ENCODE measurements at regions not wholly inside any gene's neighbourhood (a gene's known extent, or its start where the extent isn't known, plus 50 kb on each side); places are given as distances from the start of the nearest gene placed in this dataset.

DNA sequence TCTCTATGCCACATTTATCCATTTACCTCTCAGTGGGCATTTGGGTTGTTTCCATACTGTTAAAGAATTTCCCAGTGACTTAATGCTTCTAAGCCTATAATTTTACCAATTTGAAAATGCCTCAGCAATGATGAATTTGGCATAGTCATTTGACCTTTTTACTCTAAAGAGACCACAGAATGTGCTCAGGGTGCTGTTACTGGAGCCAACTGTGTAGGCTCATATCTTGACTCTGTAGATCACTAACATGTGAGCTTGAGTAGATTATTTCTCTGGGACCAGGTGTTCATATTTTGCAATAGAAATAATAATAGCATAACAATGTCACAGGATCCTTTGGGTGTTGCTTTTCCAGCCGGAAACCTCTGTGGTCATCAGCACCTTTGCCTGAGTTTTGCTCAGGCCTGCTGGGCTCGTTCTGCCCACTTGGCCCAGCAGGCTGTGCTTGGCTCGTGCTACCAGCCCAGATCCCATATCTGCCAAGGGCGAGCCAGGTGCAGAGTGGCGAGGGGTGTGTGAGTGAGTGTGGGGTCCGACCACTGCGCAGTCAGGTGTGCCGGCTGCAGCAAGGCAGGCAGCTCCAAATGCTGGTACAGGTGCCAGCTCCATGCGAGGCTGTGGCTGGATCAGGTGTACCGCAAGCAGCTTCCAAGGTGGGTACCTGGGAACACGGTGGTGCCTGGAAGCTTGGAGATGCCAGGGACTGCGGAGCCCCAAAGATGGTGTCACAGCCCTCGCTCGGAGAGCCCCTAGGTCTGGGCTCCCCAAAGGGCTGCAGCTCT lies 70.6 kb upstream of the ANK2 start:
- H3K4me1 ChIP-seq (ENCODE audit: control insufficient read depth in 1 of 2, low read depth in 2 of 2), result no peaks in the 10 kb centered on the region
- no peaks in the 10 kb centered on the region for H3K27me3 ChIP-seq (replicated peaks; ENCODE audit: insufficient read depth)
- ATAC-seq (ENCODE audit: insufficient number of reproducible peaks, low FRiP score, low read depth), result no peak
- DNase-seq (ENCODE audit: low spot score), result no peak
- no peak overlapping the region for H3K4me3 ChIP-seq
- no peak overlapping the region for H3K27ac ChIP-seq
- H3K36me3 ChIP-seq, result no peaks in the 10 kb centered on the region
- TF ChIP-seq, protein P1, sequence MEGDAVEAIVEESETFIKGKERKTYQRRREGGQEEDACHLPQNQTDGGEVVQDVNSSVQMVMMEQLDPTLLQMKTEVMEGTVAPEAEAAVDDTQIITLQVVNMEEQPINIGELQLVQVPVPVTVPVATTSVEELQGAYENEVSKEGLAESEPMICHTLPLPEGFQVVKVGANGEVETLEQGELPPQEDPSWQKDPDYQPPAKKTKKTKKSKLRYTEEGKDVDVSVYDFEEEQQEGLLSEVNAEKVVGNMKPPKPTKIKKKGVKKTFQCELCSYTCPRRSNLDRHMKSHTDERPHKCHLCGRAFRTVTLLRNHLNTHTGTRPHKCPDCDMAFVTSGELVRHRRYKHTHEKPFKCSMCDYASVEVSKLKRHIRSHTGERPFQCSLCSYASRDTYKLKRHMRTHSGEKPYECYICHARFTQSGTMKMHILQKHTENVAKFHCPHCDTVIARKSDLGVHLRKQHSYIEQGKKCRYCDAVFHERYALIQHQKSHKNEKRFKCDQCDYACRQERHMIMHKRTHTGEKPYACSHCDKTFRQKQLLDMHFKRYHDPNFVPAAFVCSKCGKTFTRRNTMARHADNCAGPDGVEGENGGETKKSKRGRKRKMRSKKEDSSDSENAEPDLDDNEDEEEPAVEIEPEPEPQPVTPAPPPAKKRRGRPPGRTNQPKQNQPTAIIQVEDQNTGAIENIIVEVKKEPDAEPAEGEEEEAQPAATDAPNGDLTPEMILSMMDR (IDR thresholded peaks at IDR 0.05), result no peak
- no peaks in the 10 kb centered on the region for H3K9me3 ChIP-seq

DNA sequence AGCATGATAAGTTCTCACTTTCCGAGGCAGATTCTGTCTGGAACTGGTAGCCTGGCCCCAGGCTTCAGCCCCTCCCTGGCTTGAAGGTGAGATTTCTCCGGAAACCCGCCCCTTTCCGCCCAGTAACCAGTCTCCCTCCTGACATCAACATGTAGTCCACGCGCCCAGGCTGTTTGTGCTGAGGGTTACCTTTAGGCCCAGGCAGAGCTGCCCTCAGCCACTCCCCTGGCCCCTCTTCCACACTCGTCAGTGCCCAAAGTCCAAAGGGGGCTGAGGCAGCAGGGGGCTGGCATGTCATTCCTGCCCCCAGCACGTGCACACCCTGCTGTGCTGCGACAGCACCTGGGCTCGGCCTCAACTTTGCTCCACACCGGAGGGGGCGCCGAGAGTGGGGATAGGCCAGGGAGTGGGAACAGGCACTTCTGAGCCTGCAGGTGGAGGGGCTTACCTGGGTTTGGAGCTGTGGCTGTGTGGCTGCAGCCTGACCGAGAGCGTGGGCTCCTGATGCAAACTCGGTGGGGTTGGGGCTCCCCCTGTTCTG lies 69.5 kb upstream of the ANK2 start:
- Histone ChIP-seq H3K27ac (no peak overlapping the region), H3K4me3 (no peak overlapping the region), H3K27me3 (replicated peaks; ENCODE audit: insufficient read depth) (no peaks in the 10 kb centered on the region), H3K9me3 (no peaks in the 10 kb centered on the region), H3K4me1 (ENCODE audit: control insufficient read depth in 1 of 2, low read depth in 2 of 2) (no peaks in the 10 kb centered on the region), H3K36me3 (no peaks in the 10 kb centered on the region)
- DNase-seq (ENCODE audit: low spot score) (no peak), ATAC-seq (ENCODE audit: insufficient number of reproducible peaks, low FRiP score, low read depth) (no peak)
- TF ChIP-seq, protein P1 (IDR thresholded peaks at IDR 0.05), result no peak

DNA sequence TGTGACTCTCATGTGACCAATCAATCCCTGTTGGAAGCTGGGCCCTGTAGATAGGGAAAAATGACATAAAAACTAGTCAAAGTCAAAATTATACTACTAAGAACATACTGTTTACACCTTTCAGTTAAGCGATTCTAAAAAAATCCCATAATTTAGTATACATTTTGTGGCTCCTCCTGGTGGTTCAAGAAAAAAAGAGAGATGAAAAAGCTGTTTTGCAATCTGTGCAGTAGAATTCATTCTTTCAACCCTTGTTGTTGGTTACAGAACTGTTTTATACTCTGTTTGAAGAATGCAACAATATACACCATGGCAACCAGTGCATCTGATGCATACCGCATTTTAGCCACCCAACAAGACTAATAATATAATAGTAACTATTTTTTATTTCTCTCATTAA lies 66.8 kb upstream of the ANK2 start:
- Histone ChIP-seq H3K4me1 (ENCODE audit: control insufficient read depth in 1 of 2, low read depth in 2 of 2) (no peaks in the 10 kb centered on the region), H3K27ac (no peak overlapping the region), H3K36me3 (no peaks in the 10 kb centered on the region), H3K9me3 (no peaks in the 10 kb centered on the region), H3K27me3 (replicated peaks; ENCODE audit: insufficient read depth) (no peaks in the 10 kb centered on the region), H3K4me3 (no peak overlapping the region)
- no peak for ATAC-seq (ENCODE audit: insufficient number of reproducible peaks, low FRiP score, low read depth)
- TF ChIP-seq, protein P1 (IDR thresholded peaks at IDR 0.05), result no peak
- no peak for DNase-seq (ENCODE audit: low spot score)

DNA sequence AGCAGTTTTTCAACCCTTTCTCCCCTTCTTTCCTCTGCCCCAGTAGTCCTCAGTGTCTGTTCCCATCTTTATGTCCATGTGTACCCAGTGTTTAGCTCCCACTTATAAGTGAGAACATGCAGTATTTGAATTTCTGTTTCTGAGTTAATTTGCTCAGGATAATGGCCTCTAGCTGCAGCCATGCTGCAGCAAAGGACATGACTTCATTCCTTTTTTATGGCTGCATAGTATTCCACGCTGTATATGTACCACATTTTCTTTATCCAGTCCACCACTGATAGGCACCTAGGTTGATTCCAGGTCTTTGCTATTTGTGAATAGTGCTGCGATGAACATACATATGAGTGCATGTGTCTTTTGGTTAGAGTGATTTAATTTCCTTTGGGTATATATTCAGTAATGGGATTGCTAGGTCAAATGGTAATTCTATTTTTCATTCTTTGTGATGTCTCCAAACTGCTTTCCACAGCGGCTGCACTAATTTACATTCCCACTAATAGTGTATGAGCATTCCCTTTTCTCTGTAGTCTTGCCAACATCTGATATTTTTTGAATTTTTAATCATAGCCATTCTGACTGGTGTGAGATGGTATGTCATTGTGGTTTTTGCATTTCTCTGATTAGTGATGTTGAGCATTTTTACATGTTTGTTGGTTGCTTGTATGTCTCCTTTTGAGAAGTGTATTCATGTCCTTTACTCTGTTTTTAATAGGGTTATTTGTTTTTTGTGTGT lies 54.6 kb upstream of the ANK2 start:
- no peak for ATAC-seq (ENCODE audit: insufficient number of reproducible peaks, low FRiP score, low read depth)
- Histone ChIP-seq H3K27me3 (replicated peaks; ENCODE audit: insufficient read depth) (no peaks in the 10 kb centered on the region), H3K4me3 (no peak overlapping the region), H3K4me1 (ENCODE audit: control insufficient read depth in 1 of 2, low read depth in 2 of 2) (no peaks in the 10 kb centered on the region), H3K9me3 (no peaks in the 10 kb centered on the region), H3K27ac (no peak overlapping the region), H3K36me3 (no peaks in the 10 kb centered on the region)
- DNase-seq (ENCODE audit: low spot score), result no peak
- TF ChIP-seq, protein P1 (IDR thresholded peaks at IDR 0.05), result no peak
